ENCODE measurements at regions not wholly inside any gene's neighbourhood (a gene's known extent, or its start where the extent isn't known, plus 50 kb on each side); places are given as distances from the start of the nearest gene placed in this dataset.
"Not testable (repeated sequence)": the region's sequence is repeated elsewhere in the genome, so short reads cannot be mapped to it uniquely, and the experiment has no call there.

DNA sequence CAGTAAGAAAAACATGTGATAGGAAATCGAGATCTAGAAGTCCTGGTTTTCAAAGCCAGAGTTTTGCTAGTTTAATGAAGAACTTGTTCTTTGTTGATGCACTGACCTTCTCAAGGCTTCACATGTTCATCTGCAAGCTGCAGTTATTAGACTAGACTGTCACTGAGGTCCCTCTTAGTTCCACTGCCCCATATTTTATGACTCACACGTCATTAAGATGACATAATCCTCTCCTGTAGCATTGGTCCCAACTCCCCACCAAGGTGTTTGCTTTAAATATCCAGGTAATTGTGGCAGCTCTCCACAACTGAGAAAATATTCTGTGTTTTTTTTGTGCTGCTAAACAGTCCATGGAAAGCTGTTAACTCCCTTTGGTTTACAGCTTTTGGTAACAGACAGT, 149.7 kb downstream of the MREG start:
- Histone ChIP-seq H3K36me3 (ENCODE audit: control insufficient read depth, insufficient read depth, low read length) (no peaks in the 10 kb centered on the region), H3K4me3 (ENCODE audit: low read depth, low read length) (no peak overlapping the region), H3K27me3 (ENCODE audit: control insufficient read depth, insufficient read depth, low read length) (no peaks in the 10 kb centered on the region)
- TF ChIP-seq, protein P1, sequence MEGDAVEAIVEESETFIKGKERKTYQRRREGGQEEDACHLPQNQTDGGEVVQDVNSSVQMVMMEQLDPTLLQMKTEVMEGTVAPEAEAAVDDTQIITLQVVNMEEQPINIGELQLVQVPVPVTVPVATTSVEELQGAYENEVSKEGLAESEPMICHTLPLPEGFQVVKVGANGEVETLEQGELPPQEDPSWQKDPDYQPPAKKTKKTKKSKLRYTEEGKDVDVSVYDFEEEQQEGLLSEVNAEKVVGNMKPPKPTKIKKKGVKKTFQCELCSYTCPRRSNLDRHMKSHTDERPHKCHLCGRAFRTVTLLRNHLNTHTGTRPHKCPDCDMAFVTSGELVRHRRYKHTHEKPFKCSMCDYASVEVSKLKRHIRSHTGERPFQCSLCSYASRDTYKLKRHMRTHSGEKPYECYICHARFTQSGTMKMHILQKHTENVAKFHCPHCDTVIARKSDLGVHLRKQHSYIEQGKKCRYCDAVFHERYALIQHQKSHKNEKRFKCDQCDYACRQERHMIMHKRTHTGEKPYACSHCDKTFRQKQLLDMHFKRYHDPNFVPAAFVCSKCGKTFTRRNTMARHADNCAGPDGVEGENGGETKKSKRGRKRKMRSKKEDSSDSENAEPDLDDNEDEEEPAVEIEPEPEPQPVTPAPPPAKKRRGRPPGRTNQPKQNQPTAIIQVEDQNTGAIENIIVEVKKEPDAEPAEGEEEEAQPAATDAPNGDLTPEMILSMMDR (IDR thresholded peaks at IDR 0.05; ENCODE audit: insufficient read depth, low read depth, low read length) = no peak
- POLR2A ChIA-PET = no interaction called here
- no peak for DNase-seq (ENCODE audit: low read depth)
- CTCF ChIA-PET = no interaction called here

DNA sequence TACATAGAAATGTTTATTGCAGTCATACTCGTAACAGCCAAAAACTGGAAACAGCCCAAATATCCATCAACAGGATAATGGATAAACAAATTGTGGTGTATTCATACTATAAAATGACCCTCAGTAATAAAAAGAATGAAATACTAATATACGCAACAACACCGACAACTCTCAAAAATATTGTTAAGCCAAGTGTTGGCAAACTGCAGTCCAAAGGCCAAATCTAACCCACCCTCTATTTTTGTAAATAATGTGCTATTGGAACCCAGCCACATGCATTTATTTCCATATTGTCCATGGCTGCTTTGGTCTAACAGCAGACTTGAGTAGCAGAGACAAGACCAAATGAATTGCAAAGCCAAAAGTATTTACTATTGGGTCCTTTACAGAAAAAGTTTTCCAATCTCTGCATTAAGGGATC, 151.0 kb downstream of the MREG start:
- no peak for DNase-seq (ENCODE audit: low read depth)
- no peaks in the 10 kb centered on the region for H3K36me3 ChIP-seq (ENCODE audit: control insufficient read depth, insufficient read depth, low read length)
- TF ChIP-seq, protein P1 (IDR thresholded peaks at IDR 0.05; ENCODE audit: insufficient read depth, low read depth, low read length) = no peak
- H3K4me3 ChIP-seq (ENCODE audit: low read depth, low read length) = no peak overlapping the region
- H3K27me3 ChIP-seq (ENCODE audit: control insufficient read depth, insufficient read depth, low read length) = no peaks in the 10 kb centered on the region
- CTCF ChIA-PET = no interaction called here
- POLR2A ChIA-PET = no interaction called here

DNA sequence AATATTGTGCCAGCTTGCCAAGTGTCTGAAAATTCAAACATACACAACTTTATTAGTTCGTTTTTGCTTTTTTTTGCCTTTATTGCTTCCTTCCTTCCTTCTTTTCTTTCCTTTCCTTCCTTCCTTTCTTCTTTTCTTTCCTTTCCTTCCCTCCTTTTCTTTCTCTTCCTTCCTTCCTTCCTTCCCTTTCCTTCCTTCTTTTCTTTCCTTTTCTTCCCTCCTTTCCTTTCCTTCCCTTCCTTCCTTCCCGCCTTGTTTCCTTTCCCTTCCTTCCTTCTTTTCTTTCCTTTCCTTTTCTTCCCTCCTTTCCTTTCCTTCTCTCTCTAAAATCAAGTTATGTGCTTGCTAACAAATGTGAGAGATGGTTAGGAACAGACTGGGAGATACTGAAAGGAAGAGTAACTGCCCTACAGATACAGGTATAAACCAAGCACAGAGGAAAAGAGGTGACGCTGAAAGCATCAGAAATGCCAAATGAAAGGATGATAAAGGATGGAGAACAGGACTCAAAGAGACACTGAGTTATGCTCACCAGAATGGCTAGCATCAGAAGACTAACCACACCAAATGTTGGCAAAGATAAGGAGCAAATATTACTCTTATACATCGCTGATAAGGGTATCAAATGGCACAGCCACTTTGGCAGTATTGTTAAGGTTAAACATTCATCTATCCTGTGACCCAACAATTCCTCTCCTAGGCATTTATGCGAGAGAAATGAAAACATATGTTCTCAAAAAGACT, 151.6 kb downstream of the MREG start:
- no peaks in the 10 kb centered on the region for H3K27me3 ChIP-seq (ENCODE audit: control insufficient read depth, insufficient read depth, low read length)
- no peaks in the 10 kb centered on the region for H3K36me3 ChIP-seq (ENCODE audit: control insufficient read depth, insufficient read depth, low read length)
- CTCF ChIA-PET = no interaction called here
- POLR2A ChIA-PET = no interaction called here
- no peak for DNase-seq (ENCODE audit: low read depth)
- H3K4me3 ChIP-seq (ENCODE audit: low read depth, low read length) = no peak overlapping the region
- TF ChIP-seq, protein P1 (IDR thresholded peaks at IDR 0.05; ENCODE audit: insufficient read depth, low read depth, low read length) = no peak

DNA sequence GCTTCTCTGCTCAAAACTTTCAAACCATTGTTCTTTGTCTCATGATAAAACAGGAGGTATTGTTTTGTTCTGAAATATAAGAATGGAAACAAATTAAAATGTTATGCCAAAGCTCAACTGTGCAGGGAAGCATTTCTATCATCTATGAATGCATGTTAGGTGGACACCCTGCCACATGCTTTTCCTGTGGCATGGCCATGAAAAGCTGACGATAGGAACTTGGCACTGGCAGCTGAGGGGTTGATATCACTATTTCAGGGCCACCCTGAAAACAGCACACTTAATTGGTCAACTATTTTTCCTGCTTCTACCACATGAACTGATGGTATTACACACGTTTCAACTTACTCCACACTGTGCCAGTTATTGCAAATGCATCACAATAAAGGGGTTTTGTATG, 157.3 kb downstream of the MREG start:
- no peaks in the 10 kb centered on the region for H3K36me3 ChIP-seq (ENCODE audit: control insufficient read depth, insufficient read depth, low read length)
- H3K4me3 ChIP-seq (ENCODE audit: low read depth, low read length) = no peak overlapping the region
- CTCF ChIA-PET = no interaction called here
- POLR2A ChIA-PET = no interaction called here
- DNase-seq (ENCODE audit: low read depth) = no peak
- no peaks in the 10 kb centered on the region for H3K27me3 ChIP-seq (ENCODE audit: control insufficient read depth, insufficient read depth, low read length)
- TF ChIP-seq, protein P1 (IDR thresholded peaks at IDR 0.05; ENCODE audit: insufficient read depth, low read depth, low read length) = no peak

DNA sequence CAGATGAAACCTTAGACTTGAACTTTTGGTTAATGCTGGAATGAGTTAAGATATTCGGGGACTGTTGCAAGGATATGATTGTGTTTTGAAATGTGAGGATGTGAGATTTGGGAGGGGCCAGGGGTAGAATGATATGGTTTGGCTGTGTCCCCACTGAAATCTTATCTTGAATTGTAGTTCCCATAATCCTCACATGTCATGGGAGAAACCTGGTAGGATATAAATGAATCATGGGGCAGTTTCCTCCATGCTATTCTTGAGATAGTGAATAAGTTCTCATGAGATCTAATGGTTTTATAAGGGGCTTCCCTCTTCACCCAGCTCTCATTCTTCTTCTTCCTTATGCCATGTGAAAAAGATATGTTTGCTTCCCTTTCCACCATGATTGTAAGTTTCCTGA, 158.0 kb downstream of the MREG start:
- H3K27me3 ChIP-seq (ENCODE audit: control insufficient read depth, insufficient read depth, low read length); H3K4me3 ChIP-seq (ENCODE audit: low read depth, low read length); POLR2A ChIA-PET; CTCF ChIA-PET; H3K36me3 ChIP-seq (ENCODE audit: control insufficient read depth, insufficient read depth, low read length); DNase-seq (ENCODE audit: low read depth): not testable (repeated sequence)

DNA sequence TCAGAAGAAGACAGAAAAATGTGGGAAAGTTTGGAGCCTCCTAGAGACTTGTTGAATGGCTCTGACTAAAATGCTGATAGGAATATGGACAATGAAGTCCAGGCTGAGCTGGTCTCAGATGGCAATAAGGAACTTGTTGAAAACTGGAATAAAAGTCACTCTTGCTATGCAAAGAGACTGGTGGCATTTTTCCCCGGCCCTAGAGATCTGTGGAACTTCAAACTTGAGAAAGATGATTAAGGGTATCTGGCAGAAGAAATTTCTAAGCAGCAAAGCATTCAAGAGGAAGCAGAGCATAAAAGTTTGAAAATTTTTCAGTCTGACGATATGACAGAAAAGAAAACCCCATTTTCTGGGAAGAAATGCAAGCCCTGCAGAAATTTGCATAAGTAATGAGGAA, 159.3 kb downstream of the MREG start:
- Histone ChIP-seq H3K27me3 (ENCODE audit: control insufficient read depth, insufficient read depth, low read length) (no peaks in the 10 kb centered on the region), H3K36me3 (ENCODE audit: control insufficient read depth, insufficient read depth, low read length) (no peaks in the 10 kb centered on the region), H3K4me3 (ENCODE audit: low read depth, low read length) (no peak overlapping the region)
- ChIA-PET CTCF (no interaction called here), POLR2A (no interaction called here)
- TF ChIP-seq, protein P1 (IDR thresholded peaks at IDR 0.05; ENCODE audit: insufficient read depth, low read depth, low read length) = no peak
- DNase-seq (ENCODE audit: low read depth) = no peak

Measured in BJ (cell line).